HUES6 (cell line): ENCODE measurements at regions not wholly inside any gene's neighbourhood (a gene's known extent, or its start where the extent isn't known, plus 50 kb on each side); places are given as distances from the start of the nearest gene placed in this dataset.

Experiments used
- H3K27ac ChIP-seq: 2 replicates; pipeline ENCODE4 v1.7.0; 2013; ENCODE audit warnings: low read depth, mild to moderate bottlenecking, low read length, inconsistent platforms
- H3K27me3 ChIP-seq: 2 replicates; pipeline ENCODE4 v1.6.1; 2013; ENCODE audit warnings: low read length; ENCODE audit not compliant: control insufficient read depth, insufficient read depth
- H3K36me3 ChIP-seq: 2 replicates; pipeline ENCODE4 v1.6.1; 2013; ENCODE audit warnings: low read length; ENCODE audit not compliant: control insufficient read depth, insufficient read depth
- H3K4me1 ChIP-seq: 2 replicates; pipeline ENCODE4 v1.6.1; 2013; ENCODE audit warnings: low read length; ENCODE audit not compliant: control insufficient read depth, insufficient read depth
- H3K4me3 ChIP-seq: 2 replicates; pipeline ENCODE4 v1.5.1; 2013; ENCODE audit warnings: low read depth, low read length
- H3K9ac ChIP-seq: one replicate; pipeline ENCODE4 v1.6.1; 2013; ENCODE audit warnings: mild to moderate bottlenecking, low read length
- H3K9me3 ChIP-seq: 2 replicates; pipeline ENCODE4 v1.6.1; 2013; ENCODE audit warnings: low read depth, low read length; ENCODE audit not compliant: control insufficient read depth, insufficient read depth

GRCh38 chr5:4699592-4699991 lies 440.5 kb upstream of the ADAMTS16 start:
- H3K27me3 ChIP-seq = no peaks in the 10 kb centered on the region
- H3K4me3 ChIP-seq = no peak overlapping the region
- peaks cover 4% of the 10 kb centered on the region; the same call in 1 of the 2 replicates for H3K9me3 ChIP-seq
- H3K27ac ChIP-seq = no peak overlapping the region
- no peak overlapping the region for H3K9ac ChIP-seq
- H3K4me1 ChIP-seq = no peaks in the 10 kb centered on the region
- H3K36me3 ChIP-seq = no peaks in the 10 kb centered on the region

- Histone ChIP-seq H3K4me3 (no peak overlapping the region), H3K9ac (no peak overlapping the region), H3K36me3 (no peaks in the 10 kb centered on the region), H3K27me3 (no peaks in the 10 kb centered on the region), H3K9me3 (peaks cover 4% of the 10 kb centered on the region; the same call in 1 of the 2 replicates), H3K4me1 (no peaks in the 10 kb centered on the region), H3K27ac (no peak overlapping the region)
Observed at GRCh38 chr5:4700069-4700468, 440.1 kb upstream of the ADAMTS16 start.

GRCh38 chr5:4700871-4701270 lies 439.3 kb upstream of the ADAMTS16 start:
- Histone ChIP-seq H3K4me3 (no peak overlapping the region), H3K27me3 (no peaks in the 10 kb centered on the region), H3K9me3 (peaks cover 4% of the 10 kb centered on the region; the same call in 1 of the 2 replicates), H3K9ac (no peak overlapping the region), H3K36me3 (no peaks in the 10 kb centered on the region), H3K27ac (no peak overlapping the region), H3K4me1 (no peaks in the 10 kb centered on the region)

GRCh38 chr5:4703931-4704458 lies 436.1 kb upstream of the ADAMTS16 start:
- H3K9ac ChIP-seq = no peak overlapping the region
- H3K4me3 ChIP-seq = no peak overlapping the region
- H3K27me3 ChIP-seq = no peaks in the 10 kb centered on the region
- no peak overlapping the region for H3K27ac ChIP-seq
- H3K4me1 ChIP-seq = no peaks in the 10 kb centered on the region
- H3K36me3 ChIP-seq = no peaks in the 10 kb centered on the region
- no peaks in the 10 kb centered on the region for H3K9me3 ChIP-seq

- H3K4me3 ChIP-seq = no peak overlapping the region
- H3K36me3 ChIP-seq = no peaks in the 10 kb centered on the region
- H3K27me3 ChIP-seq = no peaks in the 10 kb centered on the region
- no peak overlapping the region for H3K9ac ChIP-seq
- no peak overlapping the region for H3K27ac ChIP-seq
- H3K9me3 ChIP-seq = no peaks in the 10 kb centered on the region
- no peaks in the 10 kb centered on the region for H3K4me1 ChIP-seq
Observed at GRCh38 chr5:4704951-4705350, 435.2 kb upstream of the ADAMTS16 start.

- no peaks in the 10 kb centered on the region for H3K4me1 ChIP-seq
- H3K27me3 ChIP-seq = no peaks in the 10 kb centered on the region
- no peak overlapping the region for H3K9ac ChIP-seq
- no peaks in the 10 kb centered on the region for H3K36me3 ChIP-seq
- no peak overlapping the region for H3K4me3 ChIP-seq
- H3K27ac ChIP-seq = no peak overlapping the region
- no peaks in the 10 kb centered on the region for H3K9me3 ChIP-seq
Observed at GRCh38 chr5:4716781-4717180, 423.3 kb upstream of the ADAMTS16 start.

GRCh38 chr5:4717446-4717845 lies 422.7 kb upstream of the ADAMTS16 start:
- H3K4me1 ChIP-seq = no peaks in the 10 kb centered on the region
- H3K9me3 ChIP-seq = no peaks in the 10 kb centered on the region
- no peak overlapping the region for H3K27ac ChIP-seq
- H3K9ac ChIP-seq = no peak overlapping the region
- no peaks in the 10 kb centered on the region for H3K27me3 ChIP-seq
- H3K4me3 ChIP-seq = no peak overlapping the region
- H3K36me3 ChIP-seq = no peaks in the 10 kb centered on the region

- Histone ChIP-seq H3K4me3 (no peak overlapping the region), H3K9ac (no peak overlapping the region), H3K27me3 (no peaks in the 10 kb centered on the region), H3K36me3 (no peaks in the 10 kb centered on the region), H3K4me1 (no peaks in the 10 kb centered on the region), H3K9me3 (no peaks in the 10 kb centered on the region), H3K27ac (no peak overlapping the region)
Observed at GRCh38 chr5:4720831-4721230, 419.3 kb upstream of the ADAMTS16 start.

GRCh38 chr5:4722886-4723285 lies 417.2 kb upstream of the ADAMTS16 start:
- Histone ChIP-seq H3K36me3 (no peaks in the 10 kb centered on the region), H3K4me1 (no peaks in the 10 kb centered on the region), H3K9me3 (no peaks in the 10 kb centered on the region), H3K27ac (no peak overlapping the region), H3K27me3 (no peaks in the 10 kb centered on the region), H3K9ac (no peak overlapping the region), H3K4me3 (no peak overlapping the region)

- Histone ChIP-seq H3K9me3 (no peaks in the 10 kb centered on the region), H3K27me3 (no peaks in the 10 kb centered on the region), H3K9ac (no peak overlapping the region), H3K27ac (no peak overlapping the region), H3K4me3 (no peak overlapping the region), H3K4me1 (no peaks in the 10 kb centered on the region), H3K36me3 (no peaks in the 10 kb centered on the region)
Observed at GRCh38 chr5:4725594-4725993, 414.5 kb upstream of the ADAMTS16 start.

- Histone ChIP-seq H3K4me3 (no peak overlapping the region), H3K4me1 (no peaks in the 10 kb centered on the region), H3K9ac (no peak overlapping the region), H3K27ac (no peak overlapping the region), H3K36me3 (no peaks in the 10 kb centered on the region), H3K27me3 (no peaks in the 10 kb centered on the region), H3K9me3 (no peaks in the 10 kb centered on the region)
Observed at GRCh38 chr5:4730279-4730678, 409.9 kb upstream of the ADAMTS16 start.

GRCh38 chr5:4734348-4734747 lies 405.8 kb upstream of the ADAMTS16 start:
- H3K9ac ChIP-seq = no peak overlapping the region
- H3K4me1 ChIP-seq = no peaks in the 10 kb centered on the region
- H3K27me3 ChIP-seq = no peaks in the 10 kb centered on the region
- H3K36me3 ChIP-seq = no peaks in the 10 kb centered on the region
- H3K4me3 ChIP-seq = no peak overlapping the region
- no peak overlapping the region for H3K27ac ChIP-seq
- H3K9me3 ChIP-seq = no peaks in the 10 kb centered on the region
